ENCODE measurements at regions not wholly inside any gene's neighbourhood (a gene's known extent, or its start where the extent isn't known, plus 50 kb on each side); places are given as distances from the start of the nearest gene placed in this dataset.

DNA sequence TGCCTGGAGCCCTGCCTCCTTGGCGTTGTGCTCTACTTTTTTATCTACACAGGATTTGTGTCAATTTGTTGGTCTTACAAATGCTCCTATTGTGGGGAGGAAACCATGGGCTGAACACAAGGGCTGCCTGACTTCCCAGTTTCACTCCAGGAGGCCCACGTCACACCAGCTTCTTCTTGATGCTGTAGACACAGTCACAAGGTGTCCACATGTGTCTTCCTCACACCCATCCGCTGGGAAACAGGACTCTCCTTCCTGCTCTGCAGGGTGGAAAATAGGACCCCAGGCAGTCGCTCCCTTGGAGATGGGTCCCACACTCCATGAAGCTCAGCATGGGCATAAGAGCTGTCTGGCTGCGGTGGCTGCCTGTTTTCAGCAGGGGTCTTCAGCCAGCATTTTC, 468.2 kb downstream of the EPHA4 start:
- no peak for DNase-seq (ENCODE audit: low spot score)
- no peaks in the 10 kb centered on the region for H3K36me3 Mint-ChIP-seq (ENCODE audit: low read depth)
- H3K27ac Mint-ChIP-seq: no peak overlapping the region
- H3K27me3 Mint-ChIP-seq (ENCODE audit: low read depth): no peaks in the 10 kb centered on the region
- no peak overlapping the region for H3K4me3 Mint-ChIP-seq
- H3K9me3 Mint-ChIP-seq: no peaks in the 10 kb centered on the region
- H3K4me1 Mint-ChIP-seq (ENCODE audit: low read depth): peaks cover 7% of the 10 kb centered on the region

DNA sequence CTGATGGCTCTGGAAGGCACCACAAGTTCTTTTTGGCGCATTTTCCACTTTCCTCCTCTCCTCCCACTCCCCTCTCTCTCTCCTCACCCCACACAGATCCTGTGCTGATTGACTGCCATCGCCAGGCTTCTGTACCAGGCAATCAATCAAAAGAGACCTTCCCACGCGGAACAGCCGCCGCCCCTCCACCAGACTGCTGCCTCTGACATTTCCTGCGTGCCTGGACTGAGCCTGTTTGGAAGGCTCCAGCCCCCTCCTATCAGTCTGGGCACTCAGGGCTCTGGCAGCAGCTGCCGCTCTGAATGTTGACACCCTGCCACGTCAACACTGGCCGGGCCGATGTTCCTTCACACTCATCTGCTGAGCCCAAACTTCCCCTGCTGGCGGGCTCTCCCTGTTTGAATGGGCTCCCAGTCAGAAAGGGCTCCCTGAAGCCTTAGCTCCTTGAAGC, 467.7 kb downstream of the EPHA4 start:
- Mint-ChIP-seq H3K27ac (no peak overlapping the region), H3K9me3 (no peaks in the 10 kb centered on the region), H3K27me3 (ENCODE audit: low read depth) (no peaks in the 10 kb centered on the region), H3K4me3 (no peak overlapping the region), H3K4me1 (ENCODE audit: low read depth) (peaks cover 7% of the 10 kb centered on the region), H3K36me3 (ENCODE audit: low read depth) (no peaks in the 10 kb centered on the region)
- no peak for DNase-seq (ENCODE audit: low spot score)

DNA sequence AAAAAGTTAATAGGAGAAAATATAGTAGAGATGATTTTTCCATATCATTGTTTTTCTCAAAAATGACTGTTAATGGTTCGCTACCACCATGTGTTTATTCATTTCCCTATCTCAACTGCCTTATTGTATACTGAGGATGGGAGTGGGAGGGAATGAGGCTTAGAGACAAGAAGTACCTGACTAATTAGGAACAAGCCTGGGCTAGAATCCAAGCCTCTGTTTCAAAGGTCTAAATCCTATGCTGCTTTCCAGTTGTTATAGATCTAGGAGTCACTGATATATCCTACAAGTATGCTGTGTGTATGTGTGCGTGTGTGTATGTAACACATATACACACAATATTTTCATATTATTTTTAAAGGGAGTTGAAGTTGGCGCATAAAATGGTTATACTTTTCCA, 465.9 kb downstream of the EPHA4 start:
- Mint-ChIP-seq H3K4me3 (no peak overlapping the region), H3K27ac (no peak overlapping the region), H3K9me3 (no peaks in the 10 kb centered on the region), H3K4me1 (ENCODE audit: low read depth) (peaks cover 7% of the 10 kb centered on the region), H3K27me3 (ENCODE audit: low read depth) (no peaks in the 10 kb centered on the region), H3K36me3 (ENCODE audit: low read depth) (no peaks in the 10 kb centered on the region)
- no peak for DNase-seq (ENCODE audit: low spot score)

DNA sequence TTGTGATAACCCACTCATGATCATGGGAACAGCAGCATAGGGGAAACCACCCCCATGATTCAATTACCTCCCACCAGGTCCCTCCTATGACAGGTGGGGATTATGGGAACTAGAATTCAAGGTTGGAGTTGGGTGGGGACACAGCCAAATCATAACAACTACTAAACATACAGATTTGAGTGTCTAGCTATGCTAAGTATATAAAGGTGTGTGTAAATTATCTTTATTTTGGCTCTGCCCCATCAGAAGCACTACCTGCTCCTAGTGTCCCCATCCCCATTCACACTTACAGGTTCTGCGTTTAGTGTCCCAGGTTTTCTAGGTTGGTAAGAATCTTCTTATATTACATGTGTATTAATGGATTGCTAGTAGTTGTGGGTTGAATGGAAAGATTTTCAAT, 464.7 kb downstream of the EPHA4 start:
- Mint-ChIP-seq H3K4me3 (no peak overlapping the region), H3K27me3 (ENCODE audit: low read depth) (no peaks in the 10 kb centered on the region), H3K9me3 (no peaks in the 10 kb centered on the region), H3K4me1 (ENCODE audit: low read depth) (peaks cover 7% of the 10 kb centered on the region), H3K36me3 (ENCODE audit: low read depth) (no peaks in the 10 kb centered on the region), H3K27ac (no peak overlapping the region)
- DNase-seq (ENCODE audit: low spot score): no peak

DNA sequence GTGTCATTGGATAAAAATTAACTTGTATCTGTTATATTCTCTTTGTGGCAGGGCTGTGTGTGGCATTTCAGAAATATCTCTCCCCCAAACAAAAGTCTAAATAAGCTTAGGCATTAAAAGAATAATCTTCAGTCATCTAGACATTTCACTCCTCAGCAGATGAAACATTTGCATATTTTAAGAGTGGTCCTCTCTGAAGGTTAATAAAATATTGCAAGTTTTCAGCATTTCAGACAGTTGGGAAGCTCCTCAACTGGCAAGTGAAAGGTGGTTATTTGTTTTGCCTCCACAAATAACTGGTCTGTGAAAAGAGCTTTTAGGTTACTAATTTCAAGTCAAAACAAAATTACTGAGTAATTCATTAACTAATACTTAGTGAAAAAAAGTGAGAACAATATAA, 462.6 kb downstream of the EPHA4 start:
- no peak overlapping the region for H3K4me3 Mint-ChIP-seq
- no peak for DNase-seq (ENCODE audit: low spot score)
- H3K4me1 Mint-ChIP-seq (ENCODE audit: low read depth): no peaks in the 10 kb centered on the region
- no peak overlapping the region for H3K27ac Mint-ChIP-seq
- no peaks in the 10 kb centered on the region for H3K9me3 Mint-ChIP-seq
- H3K27me3 Mint-ChIP-seq (ENCODE audit: low read depth): no peaks in the 10 kb centered on the region
- no peaks in the 10 kb centered on the region for H3K36me3 Mint-ChIP-seq (ENCODE audit: low read depth)

DNA sequence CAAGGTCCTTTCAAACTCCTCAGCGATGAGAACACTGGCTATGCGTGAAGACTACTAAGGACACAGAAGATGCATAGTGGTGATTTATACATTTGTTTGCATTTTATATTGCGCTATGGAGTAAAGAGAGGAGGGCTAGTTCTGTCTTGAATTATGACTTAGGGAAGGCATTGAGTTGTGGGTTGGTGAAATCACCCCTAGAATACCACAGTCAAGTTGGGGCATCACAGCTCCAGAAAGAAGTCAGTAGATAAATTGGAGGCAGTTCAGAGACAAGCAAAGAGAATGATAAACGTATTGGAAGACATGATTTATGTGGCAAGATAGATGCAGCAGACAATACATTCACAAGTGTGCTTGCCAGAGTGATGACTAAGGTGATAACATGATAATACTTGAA, 460.4 kb downstream of the EPHA4 start:
- no peaks in the 10 kb centered on the region for H3K9me3 Mint-ChIP-seq
- no peak for DNase-seq (ENCODE audit: low spot score)
- H3K27ac Mint-ChIP-seq: no peak overlapping the region
- H3K4me3 Mint-ChIP-seq: no peak overlapping the region
- no peaks in the 10 kb centered on the region for H3K36me3 Mint-ChIP-seq (ENCODE audit: low read depth)
- H3K4me1 Mint-ChIP-seq (ENCODE audit: low read depth): no peaks in the 10 kb centered on the region
- H3K27me3 Mint-ChIP-seq (ENCODE audit: low read depth): no peaks in the 10 kb centered on the region

DNA sequence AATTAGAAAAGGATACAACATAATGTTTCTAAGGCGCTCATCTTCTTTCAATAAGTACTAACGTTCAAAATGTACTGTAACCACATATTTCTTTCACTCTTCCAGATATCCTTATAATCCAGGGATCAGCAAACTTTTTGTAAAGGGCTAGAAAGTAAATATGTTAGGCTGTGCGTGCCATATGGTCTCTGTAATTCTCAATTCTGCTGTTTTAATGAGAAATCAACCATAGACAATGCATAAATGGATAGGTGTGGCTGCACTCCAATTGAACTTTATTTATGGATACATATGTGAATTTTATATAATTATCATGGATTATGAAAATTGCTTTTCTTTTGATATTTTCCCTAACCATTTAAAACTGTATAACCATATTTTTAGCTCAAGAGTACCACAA, 459.4 kb downstream of the EPHA4 start:
- no peak for DNase-seq (ENCODE audit: low spot score)
- Mint-ChIP-seq H3K36me3 (ENCODE audit: low read depth) (no peaks in the 10 kb centered on the region), H3K9me3 (no peaks in the 10 kb centered on the region), H3K27me3 (ENCODE audit: low read depth) (no peaks in the 10 kb centered on the region), H3K4me3 (no peak overlapping the region), H3K27ac (no peak overlapping the region), H3K4me1 (ENCODE audit: low read depth) (no peaks in the 10 kb centered on the region)

DNA sequence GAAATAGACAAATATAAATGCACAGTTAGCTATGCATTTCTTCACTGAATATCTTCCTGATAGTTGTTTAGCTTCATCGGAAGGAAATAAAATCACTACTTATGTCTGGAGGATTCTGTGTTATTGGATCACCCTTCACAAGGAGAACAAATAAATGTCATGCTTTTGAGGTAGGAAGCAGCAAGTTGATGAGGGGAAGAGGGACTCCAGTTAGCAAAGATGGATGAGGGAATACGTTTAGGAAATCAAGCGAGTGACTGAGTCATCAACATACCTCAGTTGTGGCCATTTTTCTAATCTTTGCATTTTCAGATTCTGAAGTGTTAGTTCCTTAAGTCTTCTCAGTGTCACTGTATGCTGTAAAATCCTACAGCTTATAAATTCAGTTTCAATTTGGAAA, 456.2 kb downstream of the EPHA4 start:
- no peaks in the 10 kb centered on the region for H3K4me1 Mint-ChIP-seq (ENCODE audit: low read depth)
- no peaks in the 10 kb centered on the region for H3K9me3 Mint-ChIP-seq
- H3K36me3 Mint-ChIP-seq (ENCODE audit: low read depth): no peaks in the 10 kb centered on the region
- DNase-seq (ENCODE audit: low spot score): no peak
- no peak overlapping the region for H3K27ac Mint-ChIP-seq
- no peaks in the 10 kb centered on the region for H3K27me3 Mint-ChIP-seq (ENCODE audit: low read depth)
- no peak overlapping the region for H3K4me3 Mint-ChIP-seq

DNA sequence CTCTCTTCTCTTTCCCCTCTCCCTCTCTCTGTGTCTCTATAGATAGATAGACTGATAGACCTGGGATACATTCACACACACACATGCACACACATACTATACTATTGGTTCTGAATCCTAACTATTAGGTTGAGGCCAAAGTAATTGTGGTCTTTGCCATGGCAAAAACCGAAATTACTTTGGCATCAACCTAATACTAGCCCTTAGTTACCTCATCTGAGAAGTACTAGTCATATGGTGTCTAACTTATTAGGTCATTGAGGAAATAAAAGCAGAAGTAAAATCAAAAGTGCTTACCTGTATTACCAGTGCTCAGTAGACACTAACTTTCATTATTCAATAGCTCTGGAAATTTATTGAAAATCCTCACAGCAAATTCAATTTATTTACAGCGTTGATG, 451.5 kb downstream of the EPHA4 start:
- Mint-ChIP-seq H3K27ac (no peak overlapping the region), H3K4me3 (no peak overlapping the region), H3K36me3 (ENCODE audit: low read depth) (no peaks in the 10 kb centered on the region), H3K4me1 (ENCODE audit: low read depth) (no peaks in the 10 kb centered on the region), H3K9me3 (no peaks in the 10 kb centered on the region), H3K27me3 (ENCODE audit: low read depth) (no peaks in the 10 kb centered on the region)
- no peak for DNase-seq (ENCODE audit: low spot score)

DNA sequence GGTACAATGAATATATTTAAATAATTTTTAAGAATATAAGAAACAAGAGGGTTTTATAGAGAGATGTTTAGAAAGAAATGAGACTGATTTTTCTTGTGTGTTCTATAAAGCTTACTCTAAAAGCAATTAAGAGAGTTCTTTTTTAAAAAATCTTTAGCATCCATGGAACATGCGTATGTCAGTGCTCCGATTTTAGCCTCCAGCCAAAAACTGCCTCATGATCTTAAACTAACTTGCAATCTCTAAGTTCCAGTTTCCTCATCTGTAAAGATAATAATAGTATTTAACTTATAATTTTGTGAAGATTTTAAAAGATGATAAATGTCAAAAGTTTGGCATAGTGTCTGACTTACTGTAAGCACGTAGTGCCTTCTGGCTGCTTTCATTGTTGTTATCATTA, 448.7 kb downstream of the EPHA4 start:
- Mint-ChIP-seq H3K27me3 (ENCODE audit: low read depth) (no peaks in the 10 kb centered on the region), H3K27ac (no peak overlapping the region), H3K4me1 (ENCODE audit: low read depth) (no peaks in the 10 kb centered on the region), H3K4me3 (no peak overlapping the region), H3K9me3 (peaks cover 6% of the 10 kb centered on the region), H3K36me3 (ENCODE audit: low read depth) (no peaks in the 10 kb centered on the region)
- no peak for DNase-seq (ENCODE audit: low spot score)

DNA sequence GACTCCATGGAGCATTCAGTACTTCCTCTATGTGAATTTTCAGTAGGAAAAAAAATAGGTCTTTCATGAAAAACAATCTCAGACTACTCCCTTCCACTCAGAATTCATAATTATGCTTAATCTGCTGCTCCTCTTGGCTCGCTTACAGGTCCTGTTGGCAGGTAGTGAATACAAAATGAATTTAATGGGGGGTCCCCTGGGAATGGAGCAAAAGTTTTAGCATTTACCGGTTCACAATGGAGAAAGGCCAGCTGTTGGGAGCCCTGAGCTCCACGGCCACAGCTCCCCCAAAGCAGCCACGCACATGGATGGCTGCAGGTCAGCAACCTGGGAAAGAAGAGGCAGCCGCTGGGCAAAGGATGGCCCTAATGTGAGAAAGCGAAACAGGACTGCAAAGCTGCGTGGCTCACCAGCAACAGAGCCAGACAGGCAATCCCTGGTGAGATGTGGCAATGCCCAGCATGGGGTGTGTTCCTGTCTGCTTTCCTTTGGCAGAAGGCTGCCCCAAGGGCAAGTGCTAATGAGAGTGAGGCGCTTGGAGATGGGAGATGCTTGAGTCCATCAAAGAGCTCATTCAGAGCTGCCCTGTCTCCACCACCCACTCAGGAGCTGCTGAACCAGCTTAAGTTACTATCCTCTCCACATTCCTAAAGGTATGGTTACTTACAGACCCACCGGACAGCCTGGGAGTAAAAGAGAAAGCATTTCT, 447.4 kb downstream of the EPHA4 start:
- Mint-ChIP-seq H3K36me3 (ENCODE audit: low read depth) (no peaks in the 10 kb centered on the region), H3K27me3 (ENCODE audit: low read depth) (no peaks in the 10 kb centered on the region), H3K4me3 (no peak overlapping the region), H3K9me3 (peaks cover 9% of the 10 kb centered on the region), H3K27ac (no peak overlapping the region), H3K4me1 (ENCODE audit: low read depth) (no peaks in the 10 kb centered on the region)
- no peak for DNase-seq (ENCODE audit: low spot score)

DNA sequence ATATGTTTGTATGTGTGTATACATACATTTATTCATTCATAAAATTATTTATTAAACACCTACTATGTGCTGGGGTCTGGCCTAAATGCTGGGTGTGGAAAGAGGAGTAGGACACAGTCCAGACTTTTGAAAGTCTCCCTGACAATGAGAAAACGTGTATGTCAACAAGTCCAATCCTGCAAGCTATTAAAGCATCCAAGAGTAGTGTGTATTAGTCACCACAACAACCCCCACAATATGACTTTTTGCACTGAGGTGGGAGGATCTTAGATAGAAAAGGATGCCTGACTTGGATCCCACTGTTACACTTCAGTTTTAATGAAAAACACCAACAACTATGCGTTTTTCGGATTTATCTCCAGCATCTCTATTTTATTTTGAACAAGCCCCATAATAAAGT, 446.4 kb downstream of the EPHA4 start:
- Mint-ChIP-seq H3K36me3 (ENCODE audit: low read depth) (no peaks in the 10 kb centered on the region), H3K27ac (no peak overlapping the region), H3K4me1 (ENCODE audit: low read depth) (no peaks in the 10 kb centered on the region), H3K9me3 (peaks cover 9% of the 10 kb centered on the region), H3K27me3 (ENCODE audit: low read depth) (no peaks in the 10 kb centered on the region), H3K4me3 (no peak overlapping the region)
- DNase-seq (ENCODE audit: low spot score): no peak

DNA sequence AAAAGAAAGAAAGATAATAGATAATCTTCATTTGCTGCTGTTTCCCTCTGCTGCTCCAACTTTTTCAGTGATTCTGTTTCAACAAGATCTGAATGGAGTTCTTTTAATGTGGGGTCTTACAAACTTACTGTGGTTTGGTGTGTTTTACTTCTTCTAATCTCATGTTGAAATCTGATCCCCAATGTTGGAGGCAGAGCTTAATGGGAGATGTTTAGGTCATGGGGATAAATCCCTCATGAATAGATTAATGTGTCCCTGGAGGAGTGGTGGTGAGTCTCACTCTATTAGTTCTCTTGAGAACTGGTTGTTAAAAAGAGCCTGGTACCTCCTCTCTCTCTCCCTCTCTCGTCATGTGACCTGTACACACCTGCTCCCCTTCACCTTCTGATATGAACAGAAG, 442.4 kb downstream of the EPHA4 start:
- Mint-ChIP-seq H3K36me3 (ENCODE audit: low read depth) (no peaks in the 10 kb centered on the region), H3K27me3 (ENCODE audit: low read depth) (no peaks in the 10 kb centered on the region), H3K27ac (no peak overlapping the region), H3K4me3 (no peak overlapping the region), H3K9me3 (peaks cover 9% of the 10 kb centered on the region), H3K4me1 (ENCODE audit: low read depth) (no peaks in the 10 kb centered on the region)
- DNase-seq (ENCODE audit: low spot score): no peak

DNA sequence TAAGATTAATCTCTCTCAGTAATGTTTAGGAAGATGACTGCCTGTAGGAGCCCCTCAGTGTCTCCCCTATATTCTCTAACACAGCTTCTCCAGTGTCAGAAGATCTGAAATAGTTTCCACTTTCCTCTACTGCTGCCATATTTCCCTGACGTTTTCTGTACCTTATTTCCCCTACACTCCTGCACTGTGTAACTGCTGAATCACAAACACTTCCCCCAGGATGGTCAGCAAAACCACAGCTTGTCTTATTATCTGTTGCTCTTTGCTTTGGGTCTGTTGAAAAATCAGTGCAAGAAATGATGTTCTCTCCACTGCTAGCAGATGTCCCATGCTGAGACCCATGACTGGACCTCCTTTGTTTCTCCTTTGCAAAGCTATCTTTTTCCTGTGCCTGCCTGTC, 441.7 kb downstream of the EPHA4 start:
- Mint-ChIP-seq H3K36me3 (ENCODE audit: low read depth) (no peaks in the 10 kb centered on the region), H3K9me3 (peaks cover 9% of the 10 kb centered on the region), H3K27me3 (ENCODE audit: low read depth) (no peaks in the 10 kb centered on the region), H3K4me1 (ENCODE audit: low read depth) (no peaks in the 10 kb centered on the region), H3K27ac (no peak overlapping the region), H3K4me3 (no peak overlapping the region)
- DNase-seq (ENCODE audit: low spot score): no peak

DNA sequence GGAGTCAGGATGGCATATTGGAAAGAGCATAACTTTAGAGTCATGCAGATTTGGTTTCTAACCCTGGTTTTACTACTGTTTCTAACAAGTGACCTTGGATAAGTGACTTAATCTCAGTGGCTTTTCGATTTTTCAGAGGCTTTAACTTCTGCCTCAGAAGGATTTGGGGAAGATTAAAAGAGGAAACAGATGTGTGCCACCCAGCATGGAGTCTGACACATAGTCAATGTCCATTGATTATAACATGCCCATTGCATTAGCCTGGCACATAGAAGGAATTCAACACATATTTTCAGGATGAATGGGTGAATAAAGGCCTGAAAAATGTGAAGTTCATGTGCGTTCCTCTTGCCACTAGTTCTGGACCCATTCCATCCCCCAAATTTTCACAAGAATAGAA, 438.2 kb downstream of the EPHA4 start:
- no peak for DNase-seq (ENCODE audit: low spot score)
- no peaks in the 10 kb centered on the region for H3K9me3 Mint-ChIP-seq
- no peak overlapping the region for H3K4me3 Mint-ChIP-seq
- no peaks in the 10 kb centered on the region for H3K27me3 Mint-ChIP-seq (ENCODE audit: low read depth)
- no peak overlapping the region for H3K27ac Mint-ChIP-seq
- H3K4me1 Mint-ChIP-seq (ENCODE audit: low read depth): no peaks in the 10 kb centered on the region
- no peaks in the 10 kb centered on the region for H3K36me3 Mint-ChIP-seq (ENCODE audit: low read depth)

Measured in T-helper 2 cell treated with Interferon-gamma antibody and Interleukin-4, amounts not matched to agents 5 μg/mL and 100 μg/mL, for 36 hours (primary cell).